OCI-LY7 (cell line): ENCODE measurements at regions not wholly inside any gene's neighbourhood (a gene's known extent, or its start where the extent isn't known, plus 50 kb on each side); places are given as distances from the start of the nearest gene placed in this dataset.

Experiments used
- CTCF ChIP-seq: fragments of 200-600 bp; sonication (generic); conservative IDR thresholded peaks from 2 replicates; pipeline ENCODE4 v1.5.1; 2014; ENCODE audit warnings: mild to moderate bottlenecking, antibody characterized with exemption, low read length, moderate library complexity, mixed read lengths
- EZH2phosphoT487 ChIP-seq: fragments of 200-600 bp; sonication (generic); IDR thresholded peaks from 2 replicates; pipeline ENCODE4 v1.6.1; 2018; ENCODE audit warnings: low read depth, borderline replicate concordance, mild to moderate bottlenecking, mixed run types, antibody characterized with exemption, low read length, moderate library complexity, mixed read lengths

- TF ChIP-seq CTCF (no peak), EZH2phosphoT487 (no peak)
Observed at GRCh38 chr15:93164409-93164808, 75.4 kb upstream of the RGMA start.
